SK-N-MC (cell line): ENCODE measurements at regions not wholly inside any gene's neighbourhood (a gene's known extent, or its start where the extent isn't known, plus 50 kb on each side); places are given as distances from the start of the nearest gene placed in this dataset.
A peak's percentile ranks its signal among the peaks of the same experiment; 100 is the strongest.
"Not testable (repeated sequence)": the region's sequence is repeated elsewhere in the genome, so short reads cannot be mapped to it uniquely, and the experiment has no call there.

Experiments used
- DNase-seq: peaks from one replicate; pipeline ENCODE4 v3.0.0-alpha.2; 2011; ENCODE audit warnings: low read depth, low spot score
- H3K27ac ChIP-seq: fragments of 200-600 bp; sonication (generic); 2 replicates; pipeline ENCODE4 v1.5.1; 2016; ENCODE audit warnings: mixed run types
- H3K36me3 ChIP-seq: fragments of 200-600 bp; sonication (generic); 2 replicates; pipeline ENCODE4 v1.6.1; 2017; ENCODE audit warnings: antibody characterized with exemption, low read length, mixed read lengths; ENCODE audit not compliant: insufficient read depth
- H3K4me3 ChIP-seq: fragments of 200-600 bp; sonication (generic); 2 replicates; pipeline ENCODE4 v1.5.1; 2016
- H3K9ac ChIP-seq: fragments of 200-600 bp; sonication (generic); 2 replicates; pipeline ENCODE4 v1.8.0; 2017; ENCODE audit warnings: mixed run types, mixed read lengths; ENCODE audit not compliant: insufficient read length
- H3K9me3 ChIP-seq: fragments of 200-600 bp; sonication (generic); 2 replicates; pipeline ENCODE4 v1.6.1; 2017; ENCODE audit warnings: low read depth, mild to moderate bottlenecking, antibody characterized with exemption, low read length, moderate library complexity, mixed read lengths
- EZH2 ChIP-seq: fragments of 200-600 bp; sonication (generic); IDR thresholded peaks from one replicate; pipeline ENCODE4 v1.6.1; 2017; ENCODE audit warnings: antibody characterized with exemption
- FOXP2 ChIP-seq: optimal IDR thresholded peaks from 2 replicates; pipeline ENCODE3; 2011; ENCODE audit warnings: mild to moderate bottlenecking, moderate library complexity; ENCODE audit not compliant: insufficient read depth; ENCODE audit errors: extremely low read length, control extremely low read depth
- POLR2AphosphoS5 ChIP-seq: IDR thresholded peaks from 2 replicates; pipeline ENCODE4 v1.6.1; 2012; ENCODE audit warnings: mild to moderate bottlenecking, low read depth, low read length, borderline replicate concordance

- Histone ChIP-seq H3K9me3 (no peaks in the 10 kb centered on the region), H3K9ac (no peak overlapping the region), H3K36me3 (no peaks in the 10 kb centered on the region), H3K27ac (no peak overlapping the region), H3K4me3 (no peak overlapping the region)
- no peak for DNase-seq
- TF ChIP-seq EZH2: no peak
- no peak for TF ChIP-seq FOXP2
- TF ChIP-seq POLR2AphosphoS5: no peak
Measured at GRCh38 chr2:77767388-77768076, 245.4 kb upstream of the LRRTM4 start.

- no peaks in the 10 kb centered on the region for H3K9me3 ChIP-seq
- H3K36me3 ChIP-seq: no peaks in the 10 kb centered on the region
- H3K4me3 ChIP-seq: no peak overlapping the region
- no peak for TF ChIP-seq EZH2
- TF ChIP-seq FOXP2: no peak
- TF ChIP-seq POLR2AphosphoS5: no peak
- no peak overlapping the region for H3K27ac ChIP-seq
- H3K9ac ChIP-seq: no peak overlapping the region
- no peak for DNase-seq
Measured at GRCh38 chr2:77768508-77768907, 246.3 kb upstream of the LRRTM4 start.

DNA sequence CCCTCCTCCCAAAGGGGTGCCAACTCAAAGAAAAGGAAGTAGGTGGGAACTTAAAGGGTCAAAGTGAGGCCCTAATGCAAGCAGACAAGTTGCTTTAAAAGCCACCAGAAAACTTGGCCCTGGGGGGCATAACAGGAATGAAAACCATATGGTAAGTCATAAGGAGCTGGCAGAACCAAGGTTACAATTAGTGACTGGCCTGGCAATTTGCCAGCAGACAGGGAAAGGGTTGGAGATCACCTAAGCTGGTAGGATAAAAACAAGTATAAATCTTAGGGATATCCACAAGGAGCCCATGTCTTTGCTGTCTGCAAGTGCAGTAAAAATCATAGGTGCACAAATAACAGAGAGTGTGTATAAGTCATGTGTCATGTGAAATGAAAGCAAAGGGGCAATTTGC is 256.7 kb upstream of the LRRTM4 start:
- Histone ChIP-seq H3K9ac (no peak overlapping the region), H3K36me3 (no peaks in the 10 kb centered on the region), H3K4me3 (no peak overlapping the region), H3K27ac (no peak overlapping the region), H3K9me3 (no peaks in the 10 kb centered on the region)
- TF ChIP-seq POLR2AphosphoS5 (peak; percentile 20; the same call in 1 of the 2 replicates), FOXP2 (no peak), EZH2 (no peak)
- DNase-seq: no peak

DNA sequence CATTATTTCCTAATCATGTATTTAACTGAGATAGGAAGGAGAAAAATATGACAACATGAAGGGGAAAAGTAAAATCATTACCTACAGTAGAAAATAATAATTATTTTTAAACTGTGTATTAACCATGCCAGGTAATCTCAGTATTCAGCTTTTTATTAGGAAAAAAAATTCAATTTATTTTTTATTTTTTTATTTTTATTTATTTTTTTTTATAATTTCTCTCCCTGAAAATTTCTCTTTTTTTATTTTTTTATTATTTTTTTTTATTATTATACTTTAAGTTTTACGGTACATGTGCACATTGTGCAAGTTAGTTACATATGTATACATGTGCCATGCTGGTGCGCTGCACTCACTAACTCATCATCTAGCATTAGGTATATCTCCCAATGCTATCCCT is 271.3 kb upstream of the LRRTM4 start:
- H3K9me3 ChIP-seq, H3K36me3 ChIP-seq, H3K4me3 ChIP-seq, H3K27ac ChIP-seq, H3K9ac ChIP-seq, DNase-seq: not testable (repeated sequence)

DNA sequence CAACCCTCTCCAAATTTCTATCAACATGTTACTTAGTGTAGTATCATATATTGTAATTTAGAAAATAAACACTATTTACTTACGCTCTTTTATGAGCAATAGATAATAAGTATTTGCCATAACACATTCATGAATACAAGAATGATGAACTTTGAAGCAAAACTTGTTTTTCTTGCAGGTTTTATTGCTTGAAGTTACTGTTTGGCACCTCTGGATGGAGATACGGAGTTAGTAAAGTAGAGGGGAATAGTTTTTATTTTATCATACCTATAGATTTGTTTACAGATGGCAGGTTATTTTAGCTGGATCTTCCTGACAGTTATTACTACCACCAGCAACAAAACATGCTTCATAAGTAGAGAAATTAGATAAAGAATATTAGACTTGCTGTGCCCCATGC is 274.2 kb upstream of the LRRTM4 start:
- Histone ChIP-seq H3K4me3 (no peak overlapping the region), H3K9ac (no peak overlapping the region), H3K36me3 (no peaks in the 10 kb centered on the region), H3K27ac (no peak overlapping the region), H3K9me3 (no peaks in the 10 kb centered on the region)
- TF ChIP-seq EZH2 (no peak), POLR2AphosphoS5 (no peak), FOXP2 (no peak)
- no peak for DNase-seq

- Histone ChIP-seq H3K4me3 (no peak overlapping the region), H3K27ac (no peak overlapping the region), H3K9ac (no peak overlapping the region), H3K36me3 (no peaks in the 10 kb centered on the region), H3K9me3 (no peaks in the 10 kb centered on the region)
- no peak for TF ChIP-seq EZH2
- no peak for DNase-seq
Measured at GRCh38 chr2:77797088-77797487, 274.9 kb upstream of the LRRTM4 start.

GRCh38 chr2:77800410-77800809 is 278.2 kb upstream of the LRRTM4 start:
- TF ChIP-seq POLR2AphosphoS5 (no peak), EZH2 (no peak), FOXP2 (no peak)
- Histone ChIP-seq H3K9ac (no peak overlapping the region), H3K4me3 (no peak overlapping the region), H3K9me3 (no peaks in the 10 kb centered on the region), H3K27ac (no peak overlapping the region), H3K36me3 (no peaks in the 10 kb centered on the region)
- DNase-seq: no peak

GRCh38 chr2:77807531-77808215 is 285.5 kb upstream of the LRRTM4 start:
- Histone ChIP-seq H3K27ac (no peak overlapping the region), H3K9me3 (no peaks in the 10 kb centered on the region), H3K36me3 (no peaks in the 10 kb centered on the region), H3K4me3 (no peak overlapping the region), H3K9ac (no peak overlapping the region)
- DNase-seq: no peak
- no peak for TF ChIP-seq EZH2
- TF ChIP-seq FOXP2: no peak
- no peak for TF ChIP-seq POLR2AphosphoS5

- no peak for DNase-seq
- Histone ChIP-seq H3K9me3 (no peaks in the 10 kb centered on the region), H3K9ac (no peak overlapping the region), H3K4me3 (no peak overlapping the region), H3K36me3 (no peaks in the 10 kb centered on the region), H3K27ac (no peak overlapping the region)
- TF ChIP-seq EZH2 (no peak), FOXP2 (no peak), POLR2AphosphoS5 (no peak)
Measured at GRCh38 chr2:77808599-77808998, 286.4 kb upstream of the LRRTM4 start.
